ENCODE measurements at regions not wholly inside any gene's neighbourhood (a gene's known extent, or its start where the extent isn't known, plus 50 kb on each side); places are given as distances from the start of the nearest gene placed in this dataset.

DNA sequence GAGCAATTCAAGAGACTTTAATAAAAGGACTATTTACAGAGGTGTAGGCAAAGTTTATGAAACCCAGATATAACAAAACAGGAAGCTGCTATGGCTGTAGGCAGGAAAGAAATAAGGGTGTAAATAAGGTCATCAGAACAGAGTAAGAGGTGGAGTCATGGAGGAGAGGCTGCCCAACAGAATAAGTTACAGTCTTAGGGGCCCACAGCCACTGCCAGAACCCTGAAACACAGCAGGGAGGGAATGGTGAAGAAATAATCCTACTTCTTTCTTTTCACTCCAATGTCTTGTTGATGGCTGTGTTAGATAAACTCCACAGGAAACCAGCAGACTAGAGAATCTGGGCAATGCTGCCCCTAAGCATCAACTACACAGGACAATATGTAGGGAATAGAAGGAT, 155.8 kb upstream of the TAC1 start:
- no peak for ATAC-seq
- Histone ChIP-seq H3K27ac (no peak overlapping the region), H3K36me3 (no peaks in the 10 kb centered on the region), H3K9me3 (no peaks in the 10 kb centered on the region), H3K4me3 (no peak overlapping the region), H3K4me1 (no peaks in the 10 kb centered on the region), H3K27me3 (no peaks in the 10 kb centered on the region)
- TF ChIP-seq EP300 (IDR thresholded peaks at IDR 0.05) (no peak), POLR2A (IDR thresholded peaks at IDR 0.05) (no peak), POLR2AphosphoS5 (IDR thresholded peaks at IDR 0.05) (no peak)
- TF ChIP-seq, protein P1, sequence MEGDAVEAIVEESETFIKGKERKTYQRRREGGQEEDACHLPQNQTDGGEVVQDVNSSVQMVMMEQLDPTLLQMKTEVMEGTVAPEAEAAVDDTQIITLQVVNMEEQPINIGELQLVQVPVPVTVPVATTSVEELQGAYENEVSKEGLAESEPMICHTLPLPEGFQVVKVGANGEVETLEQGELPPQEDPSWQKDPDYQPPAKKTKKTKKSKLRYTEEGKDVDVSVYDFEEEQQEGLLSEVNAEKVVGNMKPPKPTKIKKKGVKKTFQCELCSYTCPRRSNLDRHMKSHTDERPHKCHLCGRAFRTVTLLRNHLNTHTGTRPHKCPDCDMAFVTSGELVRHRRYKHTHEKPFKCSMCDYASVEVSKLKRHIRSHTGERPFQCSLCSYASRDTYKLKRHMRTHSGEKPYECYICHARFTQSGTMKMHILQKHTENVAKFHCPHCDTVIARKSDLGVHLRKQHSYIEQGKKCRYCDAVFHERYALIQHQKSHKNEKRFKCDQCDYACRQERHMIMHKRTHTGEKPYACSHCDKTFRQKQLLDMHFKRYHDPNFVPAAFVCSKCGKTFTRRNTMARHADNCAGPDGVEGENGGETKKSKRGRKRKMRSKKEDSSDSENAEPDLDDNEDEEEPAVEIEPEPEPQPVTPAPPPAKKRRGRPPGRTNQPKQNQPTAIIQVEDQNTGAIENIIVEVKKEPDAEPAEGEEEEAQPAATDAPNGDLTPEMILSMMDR (IDR thresholded peaks at IDR 0.05) = no peak

DNA sequence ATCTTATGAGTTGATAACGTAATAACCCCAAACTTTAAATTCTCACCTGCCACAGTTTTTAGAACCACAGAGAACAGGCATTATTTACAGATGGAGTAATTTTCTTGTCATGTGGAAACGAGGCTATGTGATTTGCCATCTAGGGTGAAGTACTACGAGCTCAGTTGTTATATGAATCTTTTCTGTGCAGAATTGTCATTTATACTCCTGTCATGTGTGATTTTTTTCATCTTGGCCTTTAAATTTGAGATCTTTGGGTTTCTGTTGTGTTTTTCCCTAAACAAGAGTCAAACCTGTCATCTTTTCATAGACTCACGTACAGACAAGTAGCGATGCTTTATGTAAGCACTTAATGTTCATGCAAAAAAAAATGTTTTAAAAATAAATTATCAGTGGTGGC, 153.7 kb upstream of the TAC1 start:
- no peaks in the 10 kb centered on the region for H3K4me1 ChIP-seq
- no peak for ATAC-seq
- WGBS, 2 donors (ENCODE audit: low coverage in 1 of 2) = 60 to 72% methylated on average over 5 of the region's 5 CpGs
- H3K9me3 ChIP-seq = no peaks in the 10 kb centered on the region
- H3K36me3 ChIP-seq = no peaks in the 10 kb centered on the region
- no peaks in the 10 kb centered on the region for H3K27me3 ChIP-seq
- H3K27ac ChIP-seq = no peak overlapping the region
- TF ChIP-seq EP300 (IDR thresholded peaks at IDR 0.05) (no peak), POLR2A (IDR thresholded peaks at IDR 0.05) (no peak), POLR2AphosphoS5 (IDR thresholded peaks at IDR 0.05) (no peak)
- TF ChIP-seq, protein P1 (IDR thresholded peaks at IDR 0.05) = no peak
- no peak overlapping the region for H3K4me3 ChIP-seq

DNA sequence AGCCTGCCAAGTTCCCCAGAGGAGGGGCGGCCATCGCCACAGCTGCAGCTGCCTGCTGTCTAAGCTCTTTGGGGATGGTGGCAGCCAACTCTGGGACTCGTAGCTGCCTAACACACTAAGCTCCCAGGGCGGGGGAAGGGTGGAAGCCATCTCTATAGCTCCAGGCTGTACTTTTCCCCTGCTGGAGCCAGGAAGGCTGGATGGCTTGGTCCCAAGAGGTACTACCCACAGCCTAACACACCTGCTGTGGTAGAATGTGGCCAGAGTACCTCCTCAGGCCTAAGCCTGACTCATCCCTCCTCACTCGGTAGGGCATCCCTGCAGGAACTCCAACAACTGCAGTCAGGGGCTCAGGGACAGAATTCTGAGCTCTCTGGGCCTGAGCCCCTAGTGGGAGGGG, 151.7 kb upstream of the TAC1 start:
- WGBS, 2 donors (ENCODE audit: low coverage in 1 of 2) = no CpG with 5 or more reads among the region's 5 CpGs
- Histone ChIP-seq H3K4me3 (no peak overlapping the region), H3K4me1 (no peaks in the 10 kb centered on the region), H3K27ac (no peak overlapping the region), H3K36me3 (no peaks in the 10 kb centered on the region), H3K27me3 (no peaks in the 10 kb centered on the region), H3K9me3 (peaks cover 0 to 4% (median 0%) of the 10 kb centered on the region in 3 donors)
- ATAC-seq = no peak
- TF ChIP-seq, protein P1 (IDR thresholded peaks at IDR 0.05) = no peak
- TF ChIP-seq POLR2A (IDR thresholded peaks at IDR 0.05) = no peak
- TF ChIP-seq POLR2AphosphoS5 (IDR thresholded peaks at IDR 0.05) = no peak
- TF ChIP-seq EP300 (IDR thresholded peaks at IDR 0.05) = no peak

DNA sequence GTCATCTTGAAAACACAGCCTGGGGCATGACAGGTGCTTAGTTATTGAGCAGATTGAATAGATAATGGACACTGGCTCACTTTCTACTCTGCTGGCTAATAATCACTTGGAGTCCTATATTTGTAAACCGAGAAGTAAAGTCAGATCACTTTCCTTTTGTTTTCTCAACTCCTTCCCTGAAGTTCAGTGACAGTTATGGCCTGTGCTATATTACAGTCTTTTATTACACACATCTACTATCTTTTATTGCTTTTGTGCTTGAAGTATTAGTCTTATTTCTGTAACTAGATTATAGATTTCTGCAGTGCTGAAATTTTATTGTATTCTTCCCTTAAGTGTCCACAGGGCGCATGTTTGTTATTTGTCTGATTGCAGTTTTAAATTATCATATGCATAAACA, 136.4 kb upstream of the TAC1 start:
- no peak overlapping the region for H3K4me3 ChIP-seq
- ATAC-seq = no peak
- H3K27ac ChIP-seq = no peak overlapping the region
- H3K36me3 ChIP-seq = no peaks in the 10 kb centered on the region
- WGBS, 2 donors (ENCODE audit: low coverage in 1 of 2) = 64 to 73% methylated on average over 2 of the region's 2 CpGs
- H3K27me3 ChIP-seq = peaks cover 8% of the 10 kb centered on the region
- H3K9me3 ChIP-seq = no peaks in the 10 kb centered on the region
- H3K4me1 ChIP-seq = no peaks in the 10 kb centered on the region
- TF ChIP-seq, protein P1 (IDR thresholded peaks at IDR 0.05) = no peak
- TF ChIP-seq POLR2AphosphoS5 (IDR thresholded peaks at IDR 0.05) (no peak), POLR2A (IDR thresholded peaks at IDR 0.05) (no peak), EP300 (IDR thresholded peaks at IDR 0.05) (no peak)

DNA sequence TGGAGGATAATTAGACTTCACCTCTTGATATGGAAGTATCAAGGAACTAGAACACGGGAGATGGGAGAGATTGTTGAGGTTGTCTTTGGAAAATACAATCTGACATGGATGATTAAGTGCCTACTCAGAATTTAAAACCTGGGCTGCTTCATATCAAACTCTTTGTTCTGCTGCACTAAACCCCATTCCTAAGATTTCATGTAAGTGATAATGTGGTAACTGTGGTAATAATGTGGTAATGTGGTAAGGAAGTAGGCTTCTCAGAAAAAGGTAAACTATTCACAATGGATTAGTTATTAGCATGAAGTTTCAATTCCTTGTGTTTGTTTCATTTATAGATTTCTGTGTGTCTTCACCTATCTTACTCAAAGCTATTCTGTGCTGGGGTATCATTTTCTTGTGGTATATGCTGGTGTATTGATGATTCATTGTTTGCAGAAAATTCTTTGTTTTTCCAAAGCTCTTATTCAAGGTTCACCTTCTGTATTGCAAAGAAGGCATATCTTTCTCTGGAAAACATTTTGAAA, 129.9 kb upstream of the TAC1 start:
- Histone ChIP-seq H3K36me3 (no peaks in the 10 kb centered on the region), H3K27me3 (peaks cover 4% of the 10 kb centered on the region), H3K4me3 (no peak overlapping the region), H3K9me3 (no peaks in the 10 kb centered on the region), H3K27ac (no peak overlapping the region), H3K4me1 (no peaks in the 10 kb centered on the region)
- no peak for ATAC-seq
- WGBS, 2 donors (ENCODE audit: low coverage in 1 of 2) = 53 to 55% methylated on average over 1 of the region's 1 CpG
- TF ChIP-seq POLR2AphosphoS5 (IDR thresholded peaks at IDR 0.05) = no peak
- TF ChIP-seq EP300 (IDR thresholded peaks at IDR 0.05) = no peak
- TF ChIP-seq POLR2A (IDR thresholded peaks at IDR 0.05) = no peak
- TF ChIP-seq, protein P1 (IDR thresholded peaks at IDR 0.05) = no peak

Measured in gastroesophageal sphincter (tissue), 4 donors.